Mesothelial cell of epicardium (in vitro differentiated cells): ENCODE measurements at regions not wholly inside any gene's neighbourhood (a gene's known extent, or its start where the extent isn't known, plus 50 kb on each side); places are given as distances from the start of the nearest gene placed in this dataset.
"Not testable (repeated sequence)": the region's sequence is repeated elsewhere in the genome, so short reads cannot be mapped to it uniquely, and the experiment has no call there.

Experiments used
- DNase-seq, 2 experiments: peaks; one replicate each; pipeline ENCODE4 v3.0.0; 2021; ENCODE audit warnings: low spot score in 2 of 2; ENCODE audit not compliant: unreplicated experiment in 2 of 2
- H3K27ac Mint-ChIP-seq: 2 replicates; pipeline ENCODE4 v1.8.0; 2021; ENCODE audit warnings: mixed read lengths
- H3K27me3 Mint-ChIP-seq: 2 replicates; pipeline ENCODE4 v1.8.0; 2021; ENCODE audit warnings: low read depth, mixed read lengths
- H3K36me3 Mint-ChIP-seq: 2 replicates; pipeline ENCODE4 v1.8.0; 2021; ENCODE audit warnings: mixed read lengths
- H3K4me1 Mint-ChIP-seq: 2 replicates; pipeline ENCODE4 v1.8.0; 2021; ENCODE audit warnings: mixed read lengths
- H3K4me3 Mint-ChIP-seq: 2 replicates; pipeline ENCODE4 v1.8.0; 2021; ENCODE audit warnings: mild to moderate bottlenecking, moderate library complexity, mixed read lengths
- H3K9me3 Mint-ChIP-seq: 2 replicates; pipeline ENCODE4 v1.8.0; 2021; ENCODE audit warnings: mixed read lengths
- CTCF ChIP-seq: fragments of 200-600 bp; sonication (generic); IDR thresholded peaks from one replicate; pipeline ENCODE4 v1.5.0; 2021; ENCODE audit warnings: antibody characterized with exemption; ENCODE audit not compliant: unreplicated experiment

- Mint-ChIP-seq H3K9me3 (peaks cover 3% of the 10 kb centered on the region), H3K4me1 (peaks cover 7% of the 10 kb centered on the region), H3K4me3 (no peak overlapping the region), H3K36me3 (peaks cover 26% of the 10 kb centered on the region), H3K27ac (peak overlapping the region; percentile 18), H3K27me3 (no peaks in the 10 kb centered on the region)
- TF ChIP-seq CTCF: no peak
- DNase-seq: no peak
Measured at GRCh38 chr6:21792177-21792576, 198.6 kb downstream of the SOX4 start.

- H3K36me3 Mint-ChIP-seq: peaks cover 20% of the 10 kb centered on the region
- H3K4me1 Mint-ChIP-seq: peaks cover 20% of the 10 kb centered on the region
- H3K27me3 Mint-ChIP-seq, H3K27ac Mint-ChIP-seq, H3K9me3 Mint-ChIP-seq, DNase-seq, H3K4me3 Mint-ChIP-seq: not testable (repeated sequence)
Measured at GRCh38 chr6:21796979-21797378, 203.4 kb downstream of the SOX4 start.

GRCh38 chr6:21798468-21798867 is 204.9 kb downstream of the SOX4 start:
- peaks cover 27% of the 10 kb centered on the region for H3K4me1 Mint-ChIP-seq
- H3K27ac Mint-ChIP-seq: peak overlapping the region; percentile 35
- TF ChIP-seq CTCF: no peak
- no peak overlapping the region for H3K4me3 Mint-ChIP-seq
- H3K27me3 Mint-ChIP-seq: no peaks in the 10 kb centered on the region
- DNase-seq: no peak
- peaks cover 22% of the 10 kb centered on the region for H3K36me3 Mint-ChIP-seq
- H3K9me3 Mint-ChIP-seq: peaks cover 6% of the 10 kb centered on the region

- peaks cover 6% of the 10 kb centered on the region for H3K9me3 Mint-ChIP-seq
- no peaks in the 10 kb centered on the region for H3K27me3 Mint-ChIP-seq
- TF ChIP-seq CTCF: no peak
- peaks cover 26% of the 10 kb centered on the region for H3K36me3 Mint-ChIP-seq
- peaks cover 34% of the 10 kb centered on the region for H3K4me1 Mint-ChIP-seq
- no peak for DNase-seq
- H3K4me3 Mint-ChIP-seq: no peak overlapping the region
- no peak overlapping the region for H3K27ac Mint-ChIP-seq
Measured at GRCh38 chr6:21800330-21800729, 206.8 kb downstream of the SOX4 start.

- H3K27ac Mint-ChIP-seq: peak overlapping the region; percentile 70
- no peak for TF ChIP-seq CTCF
- peaks cover 27% of the 10 kb centered on the region for H3K36me3 Mint-ChIP-seq
- no peak for DNase-seq
- H3K27me3 Mint-ChIP-seq: no peaks in the 10 kb centered on the region
- peaks cover 6% of the 10 kb centered on the region for H3K9me3 Mint-ChIP-seq
- peaks cover 35% of the 10 kb centered on the region for H3K4me1 Mint-ChIP-seq
- H3K4me3 Mint-ChIP-seq: no peak overlapping the region
Measured at GRCh38 chr6:21800948-21801438, 207.4 kb downstream of the SOX4 start.

GRCh38 chr6:21801446-21802174 is 208.1 kb downstream of the SOX4 start:
- no peak for DNase-seq
- Mint-ChIP-seq H3K27me3 (no peaks in the 10 kb centered on the region), H3K27ac (peak overlapping the region; percentile 70), H3K4me3 (no peak overlapping the region), H3K36me3 (peaks cover 24% of the 10 kb centered on the region), H3K9me3 (peaks cover 4% of the 10 kb centered on the region), H3K4me1 (peaks cover 35% of the 10 kb centered on the region)
- no peak for TF ChIP-seq CTCF
